Mesenchymal stem cell (in vitro differentiated cells and primary cell): ENCODE measurements at regions not wholly inside any gene's neighbourhood (a gene's known extent, or its start where the extent isn't known, plus 50 kb on each side); places are given as distances from the start of the nearest gene placed in this dataset.
"Not testable (repeated sequence)": the region's sequence is repeated elsewhere in the genome, so short reads cannot be mapped to it uniquely, and the experiment has no call there.

Experiments used
- DNase-seq: peaks from one replicate; pipeline ENCODE4 v3.0.0-alpha.2; 2013
- H2AFZ ChIP-seq: one replicate; pipeline ENCODE4 v1.6.1; 2013; ENCODE audit warnings: low read depth, mild to moderate bottlenecking, control low read depth, inconsistent platforms, low read length, moderate library complexity
- H2AK5ac ChIP-seq: 2 replicates; pipeline ENCODE4 v1.6.1; 2013; ENCODE audit warnings: low read length, moderate library complexity, mild to moderate bottlenecking, inconsistent platforms; ENCODE audit not compliant: severe bottlenecking
- H2BK120ac ChIP-seq: one replicate; pipeline ENCODE4 v1.6.1; 2013; ENCODE audit warnings: low read depth, mild to moderate bottlenecking, inconsistent platforms, low read length, moderate library complexity
- H2BK12ac ChIP-seq, 2 experiments: one replicate each; pipeline ENCODE4 v1.6.1; 2013; ENCODE audit warnings: inconsistent platforms in 2 of 2, low read length in 2 of 2, mild to moderate bottlenecking in 2 of 2, moderate library complexity in 2 of 2, control low read depth in 1 of 2
- H2BK15ac ChIP-seq: one replicate; pipeline ENCODE4 v1.6.1; 2013; ENCODE audit warnings: mild to moderate bottlenecking, low read depth, inconsistent platforms; ENCODE audit not compliant: poor library complexity, severe bottlenecking
- H2BK5ac ChIP-seq: 2 replicates; pipeline ENCODE4 v1.6.1; 2013; ENCODE audit warnings: low read depth, mild to moderate bottlenecking, low read length, control low read depth, inconsistent platforms; ENCODE audit not compliant: poor library complexity, severe bottlenecking
- H3K14ac ChIP-seq, 2 experiments: one replicate each; pipeline ENCODE4 v1.6.1; 2013; ENCODE audit warnings: inconsistent platforms in 2 of 2, low read length in 2 of 2, control low read depth in 1 of 2, mild to moderate bottlenecking in 1 of 2, moderate library complexity in 1 of 2
- H3K18ac ChIP-seq, 2 experiments: one replicate each; pipeline ENCODE4 v1.6.1; 2013; ENCODE audit warnings: inconsistent platforms in 2 of 2, low read length in 2 of 2, control low read depth in 1 of 2, low read depth in 1 of 2, mild to moderate bottlenecking in 1 of 2
- H3K23ac ChIP-seq, 2 experiments: one replicate each; pipeline ENCODE4 v1.6.1; 2013; ENCODE audit warnings: inconsistent platforms in 2 of 2, low read length in 2 of 2, mild to moderate bottlenecking in 2 of 2, moderate library complexity in 2 of 2, control low read depth in 1 of 2
- H3K27ac ChIP-seq: 2 replicates; pipeline ENCODE4 v1.5.1; 2013; ENCODE audit warnings: mild to moderate bottlenecking, moderate library complexity, low read length, control low read depth, inconsistent platforms; ENCODE audit not compliant: poor library complexity, severe bottlenecking
- H3K27me3 ChIP-seq, 2 experiments: 2 replicates each; pipeline versions ENCODE4 v1.6.1 to v1.7.0; 2013; ENCODE audit warnings: low read length in 2 of 2, mild to moderate bottlenecking in 2 of 2, moderate library complexity in 2 of 2, control low read depth in 1 of 2, inconsistent platforms in 1 of 2; ENCODE audit not compliant: control insufficient read depth in 1 of 2, insufficient read depth in 1 of 2
- H3K36me3 ChIP-seq, 2 experiments: 2 replicates each; pipeline versions ENCODE4 v1.6.1 to v1.7.0; 2013; ENCODE audit warnings: low read length in 2 of 2, control low read depth in 1 of 2, inconsistent platforms in 1 of 2, low read depth in 1 of 2, mild to moderate bottlenecking in 1 of 2; ENCODE audit not compliant: insufficient read depth in 2 of 2, control insufficient read depth in 1 of 2
- H3K4ac ChIP-seq, 2 experiments: one replicate each; pipeline ENCODE4 v1.6.1; 2013; ENCODE audit warnings: inconsistent platforms in 2 of 2, low read length in 2 of 2, mild to moderate bottlenecking in 2 of 2, moderate library complexity in 2 of 2, control low read depth in 1 of 2, low read depth in 1 of 2
- H3K4me1 ChIP-seq: 2 replicates; pipeline ENCODE4 v1.6.1; 2013; ENCODE audit warnings: low read depth, low read length, control low read depth; ENCODE audit not compliant: control insufficient read depth, insufficient read depth
- H3K4me2 ChIP-seq: 2 replicates; pipeline ENCODE4 v1.6.1; 2013; ENCODE audit warnings: low read length, mild to moderate bottlenecking, inconsistent platforms; ENCODE audit not compliant: poor library complexity, severe bottlenecking
- H3K4me3 ChIP-seq, 2 experiments: 2 replicates each; pipeline versions ENCODE4 v1.5.1 to v1.7.0; 2013; ENCODE audit warnings: low read length in 2 of 2, mild to moderate bottlenecking in 2 of 2, control low read depth in 1 of 2, low read depth in 1 of 2; ENCODE audit not compliant: insufficient read depth in 1 of 2
- H3K79me1 ChIP-seq: replicated peaks from 2 replicates; pipeline ENCODE4 v1.6.1; 2013; ENCODE audit warnings: mild to moderate bottlenecking, control low read depth, low read length, inconsistent platforms; ENCODE audit not compliant: poor library complexity, severe bottlenecking
- H3K9ac ChIP-seq: 2 replicates; pipeline ENCODE4 v1.7.0; 2013; ENCODE audit warnings: mild to moderate bottlenecking, low read length, moderate library complexity
- H3K9me3 ChIP-seq: 2 replicates; pipeline ENCODE4 v1.7.0; 2013; ENCODE audit warnings: mild to moderate bottlenecking, low read length; ENCODE audit not compliant: control insufficient read depth
- H4K8ac ChIP-seq: one replicate; pipeline ENCODE4 v1.6.1; 2013; ENCODE audit warnings: inconsistent platforms, mild to moderate bottlenecking, low read length, moderate library complexity
- H4K91ac ChIP-seq: one replicate; pipeline ENCODE4 v1.6.1; 2013; ENCODE audit warnings: mild to moderate bottlenecking, low read length, inconsistent platforms
- WGBS: methylation state at CpG from one replicate; pipeline ENCODE4 v1.1.7; 2013; ENCODE audit warnings: mixed read lengths; 5-methylcytosine and 5-hydroxymethylcytosine counted together

DNA sequence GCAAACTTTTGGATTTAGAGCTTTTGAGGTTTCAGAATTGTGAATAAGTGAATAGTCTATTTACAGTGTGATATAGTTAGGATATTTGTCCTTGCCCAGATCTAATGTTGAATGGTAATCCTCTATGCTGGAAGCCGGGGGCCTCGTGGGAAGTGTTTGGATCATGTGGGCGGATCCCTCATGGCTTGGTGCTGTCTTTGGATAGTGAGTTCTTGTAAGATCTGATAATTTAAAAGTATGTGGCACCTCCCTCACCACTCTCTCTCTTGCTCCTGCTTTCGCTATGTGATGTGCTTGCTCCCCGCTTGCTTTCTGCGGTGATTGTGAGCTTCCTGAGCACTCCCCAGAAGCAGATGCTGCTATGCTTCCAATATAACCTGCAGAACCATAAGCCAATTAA lies 128.0 kb upstream of the KCNJ3 start:
- no peaks in the 10 kb centered on the region for H3K79me1 ChIP-seq
- no peak overlapping the region for H3K18ac ChIP-seq
- H3K23ac ChIP-seq = no peak overlapping the region
- no peak overlapping the region for H3K27ac ChIP-seq
- no peak overlapping the region for H2BK15ac ChIP-seq
- H2BK120ac ChIP-seq = no peak overlapping the region
- H4K91ac ChIP-seq = no peak overlapping the region
- H4K8ac ChIP-seq = no peak overlapping the region
- no peak overlapping the region for H3K4me2 ChIP-seq
- no peak overlapping the region for H3K4me3 ChIP-seq
- peaks cover 9% of the 10 kb centered on the region for H3K9me3 ChIP-seq
- H3K14ac ChIP-seq = no peak overlapping the region
- WGBS = 78% methylated on average over 5 of the region's 6 CpGs
- H3K36me3 ChIP-seq = no peaks in the 10 kb centered on the region
- no peak overlapping the region for H2AFZ ChIP-seq
- H3K4me1 ChIP-seq = no peaks in the 10 kb centered on the region
- no peak for DNase-seq
- H3K4ac ChIP-seq = no peak overlapping the region
- no peak overlapping the region for H2BK5ac ChIP-seq
- no peak overlapping the region for H2BK12ac ChIP-seq
- no peaks in the 10 kb centered on the region for H3K27me3 ChIP-seq
- no peak overlapping the region for H3K9ac ChIP-seq
- H2AK5ac ChIP-seq = no peak overlapping the region

DNA sequence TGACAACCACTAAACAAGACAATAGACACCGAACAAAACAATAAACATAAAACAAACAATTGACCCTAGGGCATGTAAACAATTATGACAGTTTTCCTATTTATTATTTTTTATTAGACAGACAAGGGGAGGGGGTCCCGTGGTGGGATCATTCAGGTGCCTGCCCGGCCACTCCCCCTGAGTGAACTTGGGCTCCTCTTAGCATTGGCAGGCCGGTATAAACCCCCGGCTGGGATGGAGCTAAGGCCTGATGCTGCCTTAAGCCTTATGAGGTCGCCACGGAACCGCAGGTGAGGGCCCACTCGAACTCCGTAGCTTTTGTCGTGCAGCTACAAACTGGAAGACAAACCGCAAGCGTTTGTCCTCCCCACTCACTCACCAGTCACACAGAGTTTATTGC lies 121.8 kb upstream of the KCNJ3 start:
- H3K18ac ChIP-seq, H3K4me2 ChIP-seq, H3K79me1 ChIP-seq, H4K91ac ChIP-seq, H2AFZ ChIP-seq, H2BK12ac ChIP-seq, H2AK5ac ChIP-seq, H3K27me3 ChIP-seq, H2BK15ac ChIP-seq, H3K9me3 ChIP-seq, H3K23ac ChIP-seq, H3K36me3 ChIP-seq, H2BK120ac ChIP-seq, H2BK5ac ChIP-seq, H3K9ac ChIP-seq, H3K4me3 ChIP-seq, DNase-seq, H3K14ac ChIP-seq, H4K8ac ChIP-seq, H3K27ac ChIP-seq, H3K4me1 ChIP-seq, H3K4ac ChIP-seq: not testable (repeated sequence)
- WGBS = 90% methylated on average over 8 of the region's 13 CpGs

DNA sequence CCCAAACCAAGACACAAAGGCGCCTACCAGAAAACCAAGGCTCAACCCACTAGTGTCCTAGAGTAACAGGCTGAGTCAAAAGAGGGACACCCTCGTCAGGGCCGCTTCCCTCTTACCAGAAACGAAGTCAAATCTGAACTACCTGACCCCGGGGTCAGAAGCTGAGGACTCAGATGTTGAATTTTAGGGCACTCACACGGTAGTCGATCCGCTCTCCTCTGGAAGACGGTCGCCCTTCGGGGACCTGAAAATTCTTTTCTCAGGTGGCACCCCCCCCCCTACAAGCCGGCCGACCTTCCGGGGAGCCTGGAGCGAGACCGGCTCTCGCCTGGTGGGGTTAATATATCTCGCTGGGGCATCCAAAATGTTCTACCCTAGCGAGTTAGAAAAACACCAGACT lies 121.1 kb upstream of the KCNJ3 start:
- Histone ChIP-seq H2BK15ac (no peak overlapping the region), H3K36me3 (no peaks in the 10 kb centered on the region), H3K18ac (no peak overlapping the region), H3K9ac (no peak overlapping the region), H4K91ac (no peak overlapping the region), H3K79me1 (no peaks in the 10 kb centered on the region), H2AFZ (no peak overlapping the region), H2BK5ac (no peak overlapping the region), H4K8ac (no peak overlapping the region), H3K27ac (no peak overlapping the region), H3K4me2 (no peak overlapping the region), H3K4me3 (no peak overlapping the region), H3K23ac (no peak overlapping the region), H3K27me3 (no peaks in the 10 kb centered on the region), H2AK5ac (no peak overlapping the region), H3K9me3 (no peaks in the 10 kb centered on the region), H2BK120ac (no peak overlapping the region), H2BK12ac (no peak overlapping the region), H3K4me1 (no peaks in the 10 kb centered on the region), H3K14ac (no peak overlapping the region), H3K4ac (no peak overlapping the region)
- DNase-seq = no peak
- WGBS = 89% methylated on average over 19 of the region's 19 CpGs

DNA sequence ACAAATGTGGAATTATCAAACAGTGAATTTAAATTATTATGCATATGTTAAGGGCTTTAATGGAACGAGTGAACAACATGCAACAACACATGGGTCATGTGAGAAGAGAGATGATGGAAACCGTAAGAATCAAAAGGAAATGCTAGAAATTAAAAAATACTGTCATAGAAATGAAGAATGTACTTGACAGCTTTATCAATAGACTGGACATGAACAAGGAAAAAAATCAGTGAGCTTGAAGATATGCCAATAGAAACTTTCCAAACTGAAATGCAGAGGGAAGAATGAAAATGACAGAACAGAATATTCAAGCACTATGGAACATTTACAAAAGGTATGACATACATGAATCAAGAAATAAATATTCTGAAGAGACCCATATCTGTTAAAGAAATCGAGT lies 117.7 kb upstream of the KCNJ3 start:
- no peak overlapping the region for H3K18ac ChIP-seq
- H3K79me1 ChIP-seq = no peaks in the 10 kb centered on the region
- no peak overlapping the region for H3K4ac ChIP-seq
- H4K8ac ChIP-seq = no peak overlapping the region
- H2BK5ac ChIP-seq = no peak overlapping the region
- WGBS = 70% methylated on average over 2 of the region's 3 CpGs
- no peak overlapping the region for H2AK5ac ChIP-seq
- H3K9me3 ChIP-seq = no peaks in the 10 kb centered on the region
- H3K27me3 ChIP-seq = no peaks in the 10 kb centered on the region
- no peak overlapping the region for H4K91ac ChIP-seq
- H2BK15ac ChIP-seq = no peak overlapping the region
- H3K36me3 ChIP-seq = no peaks in the 10 kb centered on the region
- H3K4me1 ChIP-seq = no peaks in the 10 kb centered on the region
- H3K4me3 ChIP-seq = no peak overlapping the region
- no peak overlapping the region for H3K14ac ChIP-seq
- H3K27ac ChIP-seq = no peak overlapping the region
- no peak overlapping the region for H2AFZ ChIP-seq
- H3K4me2 ChIP-seq = no peak overlapping the region
- no peak overlapping the region for H2BK120ac ChIP-seq
- H3K23ac ChIP-seq = no peak overlapping the region
- no peak overlapping the region for H2BK12ac ChIP-seq
- no peak for DNase-seq
- H3K9ac ChIP-seq = no peak overlapping the region
